ELR (cell line): ENCODE measurements at regions not wholly inside any gene's neighbourhood (a gene's known extent, or its start where the extent isn't known, plus 50 kb on each side); places are given as distances from the start of the nearest gene placed in this dataset.
A peak's percentile ranks its signal among the peaks of the same experiment; 100 is the strongest.

ENCODE experiments used
- DNase-seq: peaks from one replicate; pipeline ENCODE4 v3.0.0-alpha.2; 2015; ENCODE audit warnings: low read depth

DNA sequence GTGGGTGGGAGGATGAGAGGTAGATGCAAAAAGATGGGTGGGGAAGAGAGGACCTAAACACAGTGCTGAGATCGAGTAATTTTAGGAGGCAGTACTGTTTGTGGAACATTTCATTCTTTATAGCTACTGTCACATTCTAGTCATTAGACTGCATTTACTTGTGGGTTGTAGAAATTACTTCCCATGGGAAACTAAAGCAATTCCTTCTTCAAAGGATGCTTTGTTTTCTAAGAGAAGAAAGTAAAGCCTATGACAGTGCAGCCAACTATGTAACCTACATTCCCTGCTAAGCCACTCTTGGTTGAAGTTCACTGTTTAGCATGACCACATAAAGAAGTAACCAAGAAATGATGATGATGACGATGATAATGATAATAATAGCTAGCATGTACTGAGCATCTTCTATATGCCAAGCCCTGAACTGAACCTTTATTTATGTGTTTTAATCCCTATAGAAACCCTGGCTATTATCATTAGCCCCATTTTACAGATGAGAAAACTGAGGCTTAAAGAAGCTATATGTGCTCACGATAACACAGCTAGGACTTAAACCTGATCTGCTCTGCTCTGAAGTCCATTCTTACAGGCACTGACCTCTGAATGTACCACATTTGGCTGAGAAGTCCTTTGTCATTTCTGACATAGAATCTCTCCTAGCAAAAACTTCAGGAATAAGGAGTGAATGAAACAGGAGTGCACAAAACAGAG, 114.5 kb upstream of the KIT start:
- peak; percentile 64 for DNase-seq

GRCh38 chr4:54545663-54546424, 111.9 kb upstream of the KIT start:
- DNase-seq = no peak

DNA sequence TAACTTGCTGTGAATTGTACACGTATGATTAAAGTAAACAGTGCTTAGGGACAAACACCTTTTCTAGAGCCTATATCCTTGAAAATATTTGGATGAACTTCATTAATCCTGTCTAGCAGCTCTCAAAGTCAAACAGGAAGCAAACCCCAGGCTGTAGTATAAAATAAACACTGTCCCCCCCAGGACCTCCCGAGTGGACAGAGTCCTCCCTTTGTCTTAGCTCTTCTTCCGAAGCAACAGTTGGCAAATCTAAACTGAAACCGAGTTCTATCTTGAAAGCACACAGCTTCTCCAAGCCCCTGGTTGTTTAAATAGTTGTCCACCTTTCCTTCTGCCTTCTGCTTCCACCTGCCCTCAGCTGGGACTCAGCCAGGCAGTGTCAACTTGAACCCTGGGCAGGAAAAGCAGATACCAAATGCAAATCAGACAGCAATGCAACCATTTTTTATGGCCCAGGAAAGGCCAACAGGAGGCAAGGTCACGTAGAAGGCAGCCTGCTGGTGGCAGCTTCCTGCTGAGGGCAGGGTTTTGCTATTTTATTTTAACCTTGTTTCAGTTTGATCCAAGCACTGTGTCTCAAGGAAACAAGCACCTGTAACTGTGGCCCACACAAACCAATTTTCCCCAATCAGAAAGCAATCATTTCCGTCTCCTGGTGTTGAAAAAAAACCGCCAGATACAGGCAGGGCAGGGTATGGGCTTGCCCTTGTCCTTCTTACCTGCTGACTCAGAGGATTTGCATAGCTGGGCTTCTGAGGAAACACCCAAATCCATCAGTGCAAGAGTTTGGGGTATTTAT, 110.3 kb upstream of the KIT start:
- DNase-seq = no peak

GRCh38 chr4:54548098-54548620, 109.6 kb upstream of the KIT start:
- no peak for DNase-seq

DNA sequence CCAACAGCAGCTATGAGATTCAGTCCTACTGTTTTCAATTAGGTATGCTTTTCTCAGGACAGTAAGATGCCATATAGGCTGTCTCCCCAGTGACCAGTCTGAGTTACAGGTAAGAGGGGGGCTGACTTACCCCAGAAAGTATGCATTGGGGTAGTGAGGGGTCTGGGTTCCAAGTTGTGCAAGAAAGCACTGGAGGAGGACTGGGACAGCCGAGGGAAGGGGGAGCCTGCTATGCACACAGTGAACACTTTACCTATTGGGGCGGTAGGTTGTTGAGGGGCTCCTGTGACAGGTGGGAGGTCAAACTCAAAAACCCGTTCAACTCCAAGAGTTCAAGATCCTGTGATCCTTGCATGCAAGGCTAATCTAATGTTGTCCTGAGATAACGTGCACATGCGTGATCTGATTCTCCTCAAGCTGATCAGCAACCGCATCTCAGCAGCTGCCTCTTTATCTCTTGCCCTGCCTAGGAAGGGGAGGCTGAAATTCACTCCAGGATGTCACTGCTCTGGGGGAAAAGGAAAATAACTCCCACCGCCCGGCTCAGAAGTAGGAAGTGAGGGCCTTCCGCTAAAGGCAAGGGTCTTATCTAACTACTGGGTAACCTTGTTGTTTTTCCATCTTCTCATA, 108.8 kb upstream of the KIT start:
- DNase-seq = no peak

DNA sequence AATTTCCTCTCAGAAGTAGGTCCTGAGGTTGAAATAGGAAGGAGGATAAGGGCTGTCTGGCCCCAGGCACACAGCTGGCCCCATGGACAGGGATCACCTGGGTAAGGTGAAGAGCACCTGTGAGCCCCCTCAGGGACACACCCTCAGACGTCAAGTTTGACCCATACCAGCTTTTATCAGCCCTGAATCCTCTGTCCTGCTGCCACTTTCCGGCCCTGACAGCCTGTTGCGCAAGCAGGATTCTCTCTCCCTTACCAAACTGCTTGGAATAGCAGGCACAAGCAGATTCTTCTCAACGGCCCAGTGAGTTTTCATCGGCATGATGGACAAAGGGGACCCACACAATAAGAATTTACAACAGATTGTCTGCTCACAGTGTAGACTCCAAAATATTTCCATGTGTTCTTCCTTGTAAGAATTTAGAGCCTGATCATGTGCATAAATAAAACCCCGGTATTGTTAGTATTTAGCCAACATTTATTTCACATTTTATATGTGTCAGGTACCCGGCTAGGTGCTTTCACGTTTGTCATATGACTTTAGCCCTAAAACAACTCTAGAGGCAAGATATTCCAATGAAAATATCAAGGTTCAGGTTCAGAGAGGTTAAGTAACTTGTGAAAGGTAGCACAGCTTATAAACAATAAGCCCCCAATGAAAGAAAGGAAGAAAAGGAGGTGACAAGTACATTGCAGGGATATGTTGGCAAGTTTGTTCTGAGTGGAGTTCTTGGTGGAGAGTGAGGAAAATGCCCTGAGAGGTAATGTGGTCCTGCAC, 107.2 kb upstream of the KIT start:
- no peak for DNase-seq

DNA sequence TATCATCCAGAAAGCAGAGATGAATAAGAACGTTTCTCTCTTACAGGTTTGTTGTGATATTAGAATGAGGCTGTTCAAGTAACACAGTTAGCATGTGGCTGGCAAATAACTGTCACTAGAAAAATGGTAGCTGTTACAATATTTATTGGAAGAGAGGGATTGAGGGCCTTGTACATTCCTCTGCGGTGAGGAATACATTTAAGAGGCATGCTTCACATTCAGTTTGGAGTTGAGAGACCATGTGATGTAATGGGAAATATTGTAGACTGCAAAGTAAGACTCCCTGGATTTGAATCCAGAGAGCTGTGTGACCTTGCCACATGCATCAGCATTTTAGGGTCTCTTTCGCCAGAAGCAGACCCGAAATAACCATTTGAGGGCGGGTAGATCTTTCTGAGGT, 104.8 kb upstream of the KIT start:
- peak; percentile 36 for DNase-seq

GRCh38 chr4:54554339-54554990, 103.3 kb upstream of the KIT start:
- no peak for DNase-seq

GRCh38 chr4:54556051-54556450, 101.7 kb upstream of the KIT start:
- DNase-seq = no peak

GRCh38 chr4:54556587-54556986, 101.2 kb upstream of the KIT start:
- DNase-seq = no peak

DNA sequence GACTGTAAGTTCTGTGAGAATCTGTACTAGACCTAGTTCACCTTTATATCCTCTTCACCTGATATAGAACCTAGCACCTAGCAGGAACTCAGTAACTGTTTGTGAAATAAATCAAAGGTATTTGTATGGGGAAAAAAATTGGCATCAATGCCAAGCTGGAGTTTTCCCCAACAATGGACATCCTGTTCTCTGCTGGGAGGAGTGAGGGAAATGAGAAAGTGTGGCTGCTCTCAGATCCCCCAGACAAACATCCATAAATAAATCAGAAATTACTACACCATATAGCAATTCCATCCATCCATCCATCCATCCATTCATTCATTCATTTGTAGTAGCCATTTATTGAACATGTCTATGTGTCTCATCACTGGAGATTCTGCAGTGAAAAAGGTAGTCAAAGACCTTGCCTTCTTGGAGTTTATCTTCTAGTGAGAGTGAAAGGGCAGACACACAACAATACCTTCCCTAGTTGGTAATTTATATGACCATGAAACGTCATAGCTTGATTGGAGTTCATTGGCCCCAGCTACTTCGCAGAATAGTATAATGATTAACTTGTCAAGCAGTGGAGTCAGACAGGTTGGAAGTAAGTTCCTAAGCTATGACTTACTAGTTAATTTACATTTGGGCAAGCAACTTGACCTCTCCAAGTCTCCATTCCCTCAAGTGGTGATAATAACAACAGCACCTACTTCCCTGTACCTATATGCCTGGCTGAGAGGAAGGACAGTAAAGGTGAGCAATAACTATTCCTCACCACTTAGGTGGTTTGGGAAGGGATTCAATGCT, 98.7 kb upstream of the KIT start:
- no peak for DNase-seq

- DNase-seq = no peak
Observed at GRCh38 chr4:54560513-54560912, 97.2 kb upstream of the KIT start.

DNA sequence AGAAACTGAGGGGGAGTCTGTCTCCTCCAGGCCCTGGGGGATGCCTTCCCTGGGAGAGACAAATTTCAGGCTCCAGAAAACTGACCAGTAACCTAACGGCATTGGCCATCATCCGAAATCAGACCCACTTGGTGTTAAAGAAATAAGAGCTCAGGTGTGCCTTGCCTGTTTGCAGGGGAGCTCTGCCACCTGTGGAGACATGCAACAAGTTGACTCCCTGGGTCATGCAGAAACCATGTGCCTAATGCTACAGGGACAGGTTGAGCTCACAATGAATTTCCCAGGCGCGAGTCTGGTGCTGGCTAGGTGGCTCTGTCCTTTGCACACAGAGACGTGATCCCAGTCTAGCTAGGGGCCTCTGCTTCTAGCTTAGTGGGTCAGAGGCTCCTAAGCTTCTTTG, 95.8 kb upstream of the KIT start:
- DNase-seq = no peak

- DNase-seq = no peak
Observed at GRCh38 chr4:54566608-54567007, 91.1 kb upstream of the KIT start.

GRCh38 chr4:54567327-54567726, 90.4 kb upstream of the KIT start:
- no peak for DNase-seq

- DNase-seq = peak; percentile 85
Observed at GRCh38 chr4:54568184-54568583, 89.6 kb upstream of the KIT start.

DNA sequence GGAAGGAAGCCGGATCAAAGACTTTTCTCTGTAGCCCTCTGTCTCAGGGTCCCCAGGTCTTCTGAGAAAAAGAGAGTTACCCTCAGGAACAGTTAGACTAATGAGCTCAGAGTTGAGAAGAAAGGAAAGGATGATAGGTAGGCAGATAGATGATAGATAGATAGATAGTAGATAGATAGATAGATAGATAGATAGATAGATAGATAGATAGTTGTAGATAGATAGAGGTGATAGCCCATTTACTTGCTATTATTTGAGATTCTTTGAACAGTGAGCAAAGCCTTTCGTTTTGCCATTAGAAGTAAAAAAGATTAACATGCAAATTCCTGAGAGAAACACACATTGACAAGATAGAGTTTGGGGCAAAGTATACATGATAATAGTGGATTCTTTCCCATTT, 86.9 kb upstream of the KIT start:
- no peak for DNase-seq

DNA sequence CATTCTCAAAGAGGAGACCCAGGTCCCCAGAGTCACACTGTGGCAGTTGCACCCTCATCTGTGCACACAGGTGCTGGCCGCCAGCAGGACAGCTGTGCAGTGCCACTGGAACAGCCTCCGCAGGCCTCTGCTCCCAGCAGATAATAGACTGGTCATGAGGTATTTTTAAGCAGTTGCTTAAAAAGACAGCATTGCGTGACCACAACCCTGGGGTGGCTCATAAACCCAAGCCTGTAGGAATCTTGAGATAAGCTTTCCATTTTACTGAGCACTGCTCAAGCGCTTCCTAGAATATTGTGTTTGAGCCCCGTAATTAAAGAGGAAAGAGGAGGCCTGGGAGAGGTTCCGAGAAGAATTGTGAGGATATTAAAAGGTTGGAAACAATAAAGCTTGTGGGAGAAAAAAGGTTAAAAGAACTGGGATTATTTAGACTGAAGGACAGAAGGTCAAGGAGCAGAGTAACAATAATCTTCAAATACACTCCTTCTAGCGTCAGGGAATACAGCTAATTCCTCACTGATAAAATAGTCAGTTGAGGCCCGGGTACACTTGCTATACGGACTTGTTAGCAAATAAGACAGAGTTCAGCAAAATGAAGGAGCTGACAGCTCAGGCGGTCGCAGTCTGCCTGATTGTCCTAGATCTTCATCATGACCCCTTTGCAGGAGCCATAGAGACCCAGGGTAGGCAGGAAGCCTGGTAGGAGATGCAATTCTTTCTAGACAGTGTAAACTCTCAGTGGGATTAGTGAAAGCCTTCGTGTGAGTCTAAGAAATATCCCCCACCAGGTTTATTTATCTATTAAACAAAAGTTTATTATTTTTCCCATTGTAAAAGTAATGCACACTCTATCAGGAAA, 86.2 kb upstream of the KIT start:
- no peak for DNase-seq

DNA sequence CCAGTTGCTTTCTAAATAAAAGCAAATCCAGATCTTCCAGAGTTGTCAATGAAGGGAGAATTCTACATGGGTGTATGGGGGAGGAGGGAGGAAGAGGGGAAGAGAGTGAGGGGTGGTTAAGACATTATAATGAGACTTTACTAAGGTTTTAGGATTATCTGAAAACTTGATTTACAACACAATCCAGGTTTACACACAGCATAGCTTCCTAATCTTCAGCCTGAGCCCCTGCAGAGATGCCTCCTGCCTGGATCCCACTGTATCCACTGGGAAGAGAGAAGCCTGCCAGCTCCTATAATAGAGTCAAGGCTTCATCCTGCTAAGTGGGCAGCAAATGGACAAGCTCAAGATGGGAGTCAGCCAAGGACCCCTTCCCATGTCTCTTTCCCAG, 85.6 kb upstream of the KIT start:
- no peak for DNase-seq
